Stimulated activated CD8-positive, alpha-beta memory T cell treated with anti-CD3 and anti-CD28 coated beads, Interleukin-7, amount 100 ng/mL, for 4 hours (primary cell): ENCODE measurements at regions not wholly inside any gene's neighbourhood (a gene's known extent, or its start where the extent isn't known, plus 50 kb on each side); places are given as distances from the start of the nearest gene placed in this dataset.
"Not testable (repeated sequence)": the region's sequence is repeated elsewhere in the genome, so short reads cannot be mapped to it uniquely, and the experiment has no call there.

Experiments
- DNase-seq, 2 donors: peaks; one replicate each; pipeline ENCODE4 v3.0.0-alpha.2; 2020; ENCODE audit warnings: low read depth in 2 of 2

GRCh38 chr4:155468282-155468681, 91.5 kb upstream of the MAP9 start:
- no peak for DNase-seq

- DNase-seq, result no peak
These were observed 73.9 kb upstream of the MAP9 start for GRCh38 chr4:155450676-155451075.

- no peak for DNase-seq
These were observed 68.5 kb upstream of the MAP9 start for GRCh38 chr4:155445306-155445705.

GRCh38 chr4:155444721-155445120, 68.0 kb upstream of the MAP9 start:
- DNase-seq, result no peak

GRCh38 chr4:155442267-155443105, 65.7 kb upstream of the MAP9 start:
- peak; percentile 16 to 29 for DNase-seq

GRCh38 chr4:155441475-155441874, 64.7 kb upstream of the MAP9 start:
- DNase-seq, result no peak

- DNase-seq, result not testable (repeated sequence)
These were observed 63.0 kb upstream of the MAP9 start for GRCh38 chr4:155439760-155440159.

GRCh38 chr4:155434904-155435303, 58.1 kb upstream of the MAP9 start:
- no peak for DNase-seq

- no peak for DNase-seq
These were observed 57.6 kb upstream of the MAP9 start for GRCh38 chr4:155434366-155434765.

GRCh38 chr4:155433636-155434360, 57.0 kb upstream of the MAP9 start:
- no peak for DNase-seq

GRCh38 chr4:155430895-155431795, 54.4 kb upstream of the MAP9 start:
- no peak for DNase-seq

- no peak for DNase-seq
These were observed 51.4 kb upstream of the MAP9 start for GRCh38 chr4:155428128-155428527.

GRCh38 chr4:155426953-155427352, 50.2 kb upstream of the MAP9 start:
- DNase-seq, result no peak
